ENCODE measurements at regions not wholly inside any gene's neighbourhood (a gene's known extent, or its start where the extent isn't known, plus 50 kb on each side); places are given as distances from the start of the nearest gene placed in this dataset.
"Not testable (repeated sequence)": the region's sequence is repeated elsewhere in the genome, so short reads cannot be mapped to it uniquely, and the experiment has no call there.

DNA sequence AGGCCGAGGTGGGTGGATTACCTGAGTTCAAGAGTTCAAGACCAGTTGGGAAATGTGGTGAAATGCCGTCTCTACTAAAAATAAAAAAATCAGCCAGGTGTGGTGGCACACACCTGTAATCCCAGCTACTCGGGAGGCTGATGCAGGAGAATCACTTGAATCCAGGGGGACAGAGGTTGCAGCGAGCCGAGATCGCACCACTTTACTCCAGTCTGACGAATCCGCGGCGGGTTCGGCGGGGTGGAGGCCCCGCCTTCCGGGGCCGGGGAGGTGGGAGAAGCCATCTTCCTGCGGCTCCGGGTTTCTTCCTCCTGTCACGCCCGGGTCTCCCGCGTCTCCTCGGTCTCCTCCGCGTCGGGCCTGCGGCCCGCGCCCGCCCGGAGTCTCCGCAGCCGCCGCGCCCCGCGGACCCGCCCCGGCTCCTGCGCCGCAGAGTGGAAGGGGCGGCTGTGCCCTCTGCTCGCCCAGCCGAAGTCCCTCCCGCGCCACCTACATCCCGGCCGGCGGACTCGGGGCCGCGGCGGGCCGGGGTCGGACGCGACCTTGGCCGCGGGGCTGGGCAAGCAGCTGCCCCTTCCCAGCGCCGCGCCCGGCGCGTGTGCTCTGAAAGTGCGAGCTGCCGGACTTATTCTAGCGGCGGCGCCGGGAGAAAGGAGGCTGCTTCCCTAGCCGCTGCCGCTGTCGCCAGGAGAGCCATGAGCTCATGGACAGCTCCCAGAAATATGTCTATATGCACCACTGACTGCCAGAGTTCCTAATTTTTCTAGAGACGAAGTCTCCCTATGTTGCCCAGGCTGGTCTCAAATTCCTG lies 97.2 kb downstream of the LAT start:
- H3K4me1 Mint-ChIP-seq (ENCODE audit: low read depth); H3K36me3 Mint-ChIP-seq (ENCODE audit: insufficient read depth); H3K9me3 Mint-ChIP-seq (ENCODE audit: low read depth); DNase-seq (ENCODE audit: low spot score, unreplicated experiment): not testable (repeated sequence)
- Mint-ChIP-seq H3K27me3 (peaks cover 13% of the 10 kb centered on the region), H3K27ac (peak overlapping the region; percentile 49), H3K4me3 (ENCODE audit: low read depth) (peak overlapping the region; percentile 68)

GRCh38 chr16:29074554-29075402 lies 89.9 kb downstream of the LAT start:
- DNase-seq (ENCODE audit: low spot score, unreplicated experiment); H3K9me3 Mint-ChIP-seq (ENCODE audit: low read depth); H3K36me3 Mint-ChIP-seq (ENCODE audit: insufficient read depth); H3K27ac Mint-ChIP-seq; H3K4me1 Mint-ChIP-seq (ENCODE audit: low read depth): not testable (repeated sequence)
- Mint-ChIP-seq H3K27me3 (peaks cover 11% of the 10 kb centered on the region), H3K4me3 (ENCODE audit: low read depth) (peak overlapping the region; percentile 35)

DNA sequence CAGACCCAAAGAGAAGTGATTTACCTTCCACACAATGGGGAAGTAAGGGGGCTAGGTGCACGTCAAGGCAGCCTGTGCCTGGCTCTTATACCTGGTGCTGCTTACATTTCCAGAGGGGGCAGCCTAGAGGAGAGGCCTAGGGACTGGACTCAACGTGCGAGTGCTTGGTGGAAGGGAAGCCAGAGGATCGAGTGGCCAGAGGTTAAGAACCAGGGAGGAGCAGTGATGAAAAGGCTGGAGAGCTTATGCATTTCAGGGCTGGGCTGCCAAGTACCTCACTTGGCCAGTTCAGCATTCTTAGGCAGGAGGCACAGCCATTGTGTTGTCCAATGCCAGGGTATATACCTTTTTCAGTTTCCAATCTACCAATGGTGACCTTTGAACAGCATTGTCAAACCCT lies 77.4 kb downstream of the LAT start:
- not testable (repeated sequence) for H3K4me1 Mint-ChIP-seq (ENCODE audit: low read depth); H3K36me3 Mint-ChIP-seq (ENCODE audit: insufficient read depth); H3K27ac Mint-ChIP-seq; H3K27me3 Mint-ChIP-seq; H3K9me3 Mint-ChIP-seq (ENCODE audit: low read depth); H3K4me3 Mint-ChIP-seq (ENCODE audit: low read depth); DNase-seq (ENCODE audit: low spot score, unreplicated experiment)

GRCh38 chr16:29061467-29061921 lies 76.6 kb downstream of the LAT start:
- DNase-seq (ENCODE audit: low spot score, unreplicated experiment); H3K27me3 Mint-ChIP-seq; H3K36me3 Mint-ChIP-seq (ENCODE audit: insufficient read depth); H3K9me3 Mint-ChIP-seq (ENCODE audit: low read depth); H3K4me1 Mint-ChIP-seq (ENCODE audit: low read depth); H3K27ac Mint-ChIP-seq; H3K4me3 Mint-ChIP-seq (ENCODE audit: low read depth): not testable (repeated sequence)

GRCh38 chr16:29060022-29060810 lies 75.4 kb downstream of the LAT start:
- H3K9me3 Mint-ChIP-seq (ENCODE audit: low read depth); DNase-seq (ENCODE audit: low spot score, unreplicated experiment); H3K4me1 Mint-ChIP-seq (ENCODE audit: low read depth); H3K4me3 Mint-ChIP-seq (ENCODE audit: low read depth); H3K27me3 Mint-ChIP-seq; H3K27ac Mint-ChIP-seq; H3K36me3 Mint-ChIP-seq (ENCODE audit: insufficient read depth): not testable (repeated sequence)

- H3K27me3 Mint-ChIP-seq; DNase-seq (ENCODE audit: low spot score, unreplicated experiment); H3K4me3 Mint-ChIP-seq (ENCODE audit: low read depth); H3K36me3 Mint-ChIP-seq (ENCODE audit: insufficient read depth); H3K4me1 Mint-ChIP-seq (ENCODE audit: low read depth); H3K9me3 Mint-ChIP-seq (ENCODE audit: low read depth); H3K27ac Mint-ChIP-seq: not testable (repeated sequence)
Observed at GRCh38 chr16:29059575-29059974, 74.7 kb downstream of the LAT start.

All from progenitor cell of endocrine pancreas (in vitro differentiated cells).